Left ventricle myocardium inferior (tissue), 1 donor: ENCODE measurements at regions not wholly inside any gene's neighbourhood (a gene's known extent, or its start where the extent isn't known, plus 50 kb on each side); places are given as distances from the start of the nearest gene placed in this dataset.

Source experiments
- DNase-seq: peaks from one replicate; pipeline ENCODE4 v3.0.0-alpha.2; 2020
- H3K27ac ChIP-seq: fragments of 200-600 bp; replicated peaks from 2 replicates; pipeline ENCODE4 v1.8.0; 2021
- H3K27me3 ChIP-seq: fragments of 200-600 bp; 2 replicates; pipeline ENCODE4 v1.8.0; 2021; ENCODE audit warnings: low read depth
- H3K36me3 ChIP-seq: fragments of 200-600 bp; 2 replicates; pipeline ENCODE4 v1.8.0; 2021
- H3K4me1 ChIP-seq: fragments of 200-600 bp; 2 replicates; pipeline ENCODE4 v1.8.0; 2021
- H3K4me3 ChIP-seq: fragments of 200-600 bp; 2 replicates; pipeline ENCODE4 v1.8.0; 2021; ENCODE audit warnings: mild to moderate bottlenecking, moderate library complexity
- H3K9me3 ChIP-seq: fragments of 200-600 bp; replicated peaks from 2 replicates; pipeline ENCODE4 v1.8.0; 2021
- intact Hi-C: fragments of 100-400 bp; cut with micrococcal nuclease; formaldehyde crosslinking; loops from one replicate; pipeline ENCODE4 v1.11.0; 2022
- TF ChIP-seq, protein P1 (sequence below): fragments of 200-600 bp; IDR thresholded peaks from 2 replicates; pipeline ENCODE4 v1.8.0; 2021; ENCODE audit warnings: antibody characterized with exemption, mild to moderate bottlenecking, borderline replicate concordance
- donor health status: DM: no; HTN: yes; CAD: no; lungs with severe emphysema.

DNA sequence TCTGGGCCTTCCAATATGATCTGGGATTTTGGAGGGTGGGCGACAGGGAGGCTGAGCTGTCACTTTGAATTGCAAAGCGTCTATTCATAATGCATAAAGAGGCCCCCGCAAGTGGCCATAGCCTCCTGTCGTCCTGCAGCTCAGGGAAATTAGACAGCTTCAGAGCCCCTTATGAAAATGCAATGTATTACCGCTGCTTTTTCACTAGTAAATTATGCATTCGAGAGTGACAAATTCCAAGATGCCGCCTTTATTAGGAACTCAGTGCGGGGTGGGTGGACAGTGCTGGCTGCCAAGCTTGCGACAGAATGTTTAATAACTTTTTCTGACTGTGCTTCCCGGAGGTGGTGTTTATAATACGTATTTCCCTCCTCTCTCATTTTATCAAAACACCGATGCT lies 168.5 kb downstream of the DHX35 start:
- intact Hi-C loops, result no loop called here
- Histone ChIP-seq H3K36me3 (no peaks in the 10 kb centered on the region), H3K27me3 (peaks cover 13% of the 10 kb centered on the region), H3K4me1 (no peaks in the 10 kb centered on the region), H3K4me3 (no peak overlapping the region), H3K9me3 (no peaks in the 10 kb centered on the region), H3K27ac (no peak overlapping the region)
- TF ChIP-seq, protein P1, sequence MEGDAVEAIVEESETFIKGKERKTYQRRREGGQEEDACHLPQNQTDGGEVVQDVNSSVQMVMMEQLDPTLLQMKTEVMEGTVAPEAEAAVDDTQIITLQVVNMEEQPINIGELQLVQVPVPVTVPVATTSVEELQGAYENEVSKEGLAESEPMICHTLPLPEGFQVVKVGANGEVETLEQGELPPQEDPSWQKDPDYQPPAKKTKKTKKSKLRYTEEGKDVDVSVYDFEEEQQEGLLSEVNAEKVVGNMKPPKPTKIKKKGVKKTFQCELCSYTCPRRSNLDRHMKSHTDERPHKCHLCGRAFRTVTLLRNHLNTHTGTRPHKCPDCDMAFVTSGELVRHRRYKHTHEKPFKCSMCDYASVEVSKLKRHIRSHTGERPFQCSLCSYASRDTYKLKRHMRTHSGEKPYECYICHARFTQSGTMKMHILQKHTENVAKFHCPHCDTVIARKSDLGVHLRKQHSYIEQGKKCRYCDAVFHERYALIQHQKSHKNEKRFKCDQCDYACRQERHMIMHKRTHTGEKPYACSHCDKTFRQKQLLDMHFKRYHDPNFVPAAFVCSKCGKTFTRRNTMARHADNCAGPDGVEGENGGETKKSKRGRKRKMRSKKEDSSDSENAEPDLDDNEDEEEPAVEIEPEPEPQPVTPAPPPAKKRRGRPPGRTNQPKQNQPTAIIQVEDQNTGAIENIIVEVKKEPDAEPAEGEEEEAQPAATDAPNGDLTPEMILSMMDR, result no peak
- DNase-seq, result no peak

DNA sequence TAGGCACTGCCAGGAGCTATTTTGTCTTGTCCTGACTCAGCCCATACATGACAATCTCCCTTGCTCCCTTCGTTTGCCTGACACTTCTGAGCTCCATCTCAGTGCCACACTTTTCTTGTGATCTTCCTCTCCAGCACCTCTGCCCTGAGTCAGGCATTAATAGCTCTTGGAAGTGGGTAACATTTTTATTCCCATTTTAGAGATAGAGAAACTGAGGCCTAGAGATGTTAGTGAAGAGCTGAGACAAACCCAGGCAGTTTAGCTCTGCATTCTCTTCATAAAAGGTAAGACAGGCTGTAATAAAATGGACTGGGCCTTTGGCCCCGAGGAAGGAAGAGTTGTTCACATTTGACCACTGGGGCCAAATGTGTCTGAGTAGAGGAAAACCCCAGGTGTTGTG lies 167.4 kb downstream of the DHX35 start:
- intact Hi-C loops, result no loop called here
- no peaks in the 10 kb centered on the region for H3K36me3 ChIP-seq
- TF ChIP-seq, protein P1, result no peak
- no peak overlapping the region for H3K27ac ChIP-seq
- H3K4me3 ChIP-seq, result no peak overlapping the region
- no peaks in the 10 kb centered on the region for H3K4me1 ChIP-seq
- H3K27me3 ChIP-seq, result peaks cover 18% of the 10 kb centered on the region
- peaks cover 5% of the 10 kb centered on the region for H3K9me3 ChIP-seq
- no peak for DNase-seq

DNA sequence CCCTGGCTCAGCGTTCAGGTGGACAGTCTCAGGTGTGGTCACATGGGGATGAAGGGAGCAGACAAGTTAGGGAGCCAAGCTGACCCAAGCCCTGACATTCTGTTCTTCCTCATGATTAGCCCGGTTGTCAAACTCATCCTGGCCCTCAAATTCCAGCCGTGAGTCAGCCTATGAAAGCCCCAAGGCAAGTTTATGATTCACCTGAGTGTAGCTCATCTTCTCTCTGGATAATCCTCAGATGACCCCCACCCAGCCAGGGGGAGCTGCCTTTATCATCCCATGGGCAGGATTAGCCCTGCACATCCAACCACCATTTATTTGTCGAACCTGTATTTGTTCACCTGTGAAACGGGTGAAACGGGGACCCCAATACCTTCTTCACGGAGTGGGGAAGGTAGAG lies 161.9 kb downstream of the DHX35 start:
- TF ChIP-seq, protein P1, result no peak
- no peak for DNase-seq
- H3K9me3 ChIP-seq, result peaks cover 5% of the 10 kb centered on the region
- H3K4me1 ChIP-seq, result no peaks in the 10 kb centered on the region
- H3K27me3 ChIP-seq, result peaks cover 47% of the 10 kb centered on the region
- intact Hi-C loops, result no loop called here
- no peaks in the 10 kb centered on the region for H3K36me3 ChIP-seq
- no peak overlapping the region for H3K27ac ChIP-seq
- no peak overlapping the region for H3K4me3 ChIP-seq

DNA sequence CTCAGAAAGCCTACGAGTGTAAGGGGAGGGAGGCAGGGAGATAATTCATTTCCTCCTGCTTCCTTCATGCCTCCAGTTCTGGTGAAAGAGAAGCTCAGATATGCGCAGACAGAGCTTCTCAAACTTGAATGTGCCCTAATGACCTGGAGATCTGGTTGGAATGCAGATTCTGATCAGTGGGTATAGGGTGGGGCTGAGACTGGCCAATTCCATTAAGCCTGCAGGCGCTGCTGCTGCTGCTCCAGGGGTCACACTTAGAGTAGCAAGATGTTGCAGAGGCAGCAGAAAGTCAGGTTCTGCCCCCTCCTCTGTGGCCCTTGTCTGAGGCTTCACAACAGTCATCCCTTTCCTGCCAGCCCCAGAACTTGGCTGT lies 161.0 kb downstream of the DHX35 start:
- no peak overlapping the region for H3K4me3 ChIP-seq

DNA sequence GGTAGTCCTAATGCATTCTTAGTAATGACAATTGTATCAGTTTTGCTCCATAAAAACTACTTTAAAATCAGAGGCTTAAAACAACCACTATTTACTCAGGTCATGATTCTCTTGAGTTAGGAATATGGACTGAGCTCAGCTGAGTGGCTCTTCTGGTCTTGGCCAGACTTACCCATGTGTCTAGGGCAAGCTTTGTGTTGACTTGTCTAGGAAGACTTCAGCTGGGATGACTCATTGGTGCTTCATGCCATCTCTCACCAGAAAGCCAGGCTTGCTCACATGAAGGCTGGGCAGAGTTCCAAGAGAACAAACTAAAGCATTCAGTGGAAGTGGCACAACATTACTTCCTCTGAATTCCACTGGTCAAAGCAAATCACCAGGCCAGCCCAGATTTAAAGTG lies 155.3 kb downstream of the DHX35 start:
- intact Hi-C loops, result no loop called here
- peaks cover 56% of the 10 kb centered on the region for H3K27me3 ChIP-seq
- H3K4me1 ChIP-seq, result peaks cover under 1% of the 10 kb centered on the region
- no peak for DNase-seq
- no peak overlapping the region for H3K27ac ChIP-seq
- H3K9me3 ChIP-seq, result peaks cover 10% of the 10 kb centered on the region
- no peak overlapping the region for H3K4me3 ChIP-seq
- H3K36me3 ChIP-seq, result no peaks in the 10 kb centered on the region
- TF ChIP-seq, protein P1, result no peak

More for the DNA sequence above, 161.0 kb downstream of the DHX35 start:
- Histone ChIP-seq H3K9me3 (peaks cover 5% of the 10 kb centered on the region), H3K36me3 (no peaks in the 10 kb centered on the region), H3K27ac (no peak overlapping the region), H3K27me3 (peaks cover 47% of the 10 kb centered on the region), H3K4me1 (no peaks in the 10 kb centered on the region)
- TF ChIP-seq, protein P1, result no peak
- intact Hi-C loops, result no loop called here
- DNase-seq, result no peak

DNA sequence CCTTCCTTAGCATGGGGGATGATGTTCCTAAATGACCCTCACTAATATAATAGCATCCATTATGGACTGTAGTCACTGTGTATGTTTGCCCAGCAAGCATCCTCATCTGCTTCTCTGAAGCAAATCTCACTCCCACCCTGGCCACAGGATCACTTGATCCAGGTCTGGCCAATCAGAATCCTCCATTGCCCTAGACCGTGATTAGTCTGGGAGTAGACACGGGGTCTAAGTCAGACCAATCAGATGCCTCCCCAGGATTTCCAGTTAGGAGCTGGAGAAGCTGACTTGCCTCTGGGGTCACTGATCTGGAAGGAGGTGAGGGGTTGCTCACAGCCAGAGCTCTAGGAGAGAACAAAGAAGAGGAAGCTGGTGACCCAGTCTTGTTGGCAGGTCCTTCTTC lies 153.9 kb downstream of the DHX35 start:
- intact Hi-C loops, result no loop called here
- Histone ChIP-seq H3K27me3 (peaks cover 54% of the 10 kb centered on the region), H3K4me1 (peaks cover 5% of the 10 kb centered on the region), H3K36me3 (no peaks in the 10 kb centered on the region), H3K4me3 (no peak overlapping the region), H3K9me3 (peaks cover 10% of the 10 kb centered on the region), H3K27ac (no peak overlapping the region)
- TF ChIP-seq, protein P1, result no peak
- DNase-seq, result no peak
